B cell (primary cell): ENCODE measurements at regions not wholly inside any gene's neighbourhood (a gene's known extent, or its start where the extent isn't known, plus 50 kb on each side); places are given as distances from the start of the nearest gene placed in this dataset.

ENCODE experiments used
- ATAC-seq: fragments of 200-7000 bp; cut with Tn5 transposase; one replicate; pipeline ENCODE4 v1.10.0; 2021; ENCODE audit warnings: low read depth, mild to moderate bottlenecking, moderate number of reproducible peaks, moderate library complexity
- CTCF ChIA-PET: fragments of 350-600 bp; sonication (Branson Sonifier 250); formaldehyde crosslinking; loops from one replicate; lab custom pipeline; 2021; ENCODE audit warnings: antibody characterized with exemption, inconsistent platforms; lab: Charles Lee
- POLR2A ChIA-PET: fragments of 350-600 bp; sonication (Branson Sonifier 250); formaldehyde crosslinking; loops from one replicate; lab custom pipeline; 2021; ENCODE audit warnings: antibody characterized with exemption; lab: Charles Lee
- DNase-seq: peaks from one replicate; pipeline ENCODE4 v3.0.0; 2013
- H2AFZ ChIP-seq: 2 replicates; pipeline ENCODE4 v1.6.1; 2012; ENCODE audit warnings: mild to moderate bottlenecking, low read depth, low read length; ENCODE audit not compliant: insufficient read depth, poor library complexity, severe bottlenecking
- H3K27ac ChIP-seq, 2 donors: 1 replicate in 1 of 2; 2 replicates in 1 of 2; pipeline ENCODE4 v1.5.1; 2012 to 2013; ENCODE audit warnings: low read length in 2 of 2, mild to moderate bottlenecking in 2 of 2, moderate library complexity in 1 of 2
- H3K27me3 ChIP-seq, 4 experiments: fragments of 200-600 bp in 1 of 4; sonication (generic) in 1 of 4; replicated peaks in 1 of 4; 1 replicate in 2 of 4; 2 replicates in 2 of 4; pipeline versions ENCODE4 v1.6.1 to v1.7.0; 2013 to 2016; ENCODE audit warnings: low read length in 3 of 4, mild to moderate bottlenecking in 2 of 4, mixed read lengths in 1 of 4, moderate library complexity in 1 of 4; ENCODE audit not compliant: insufficient read depth in 4 of 4, control insufficient read depth in 3 of 4; ENCODE audit errors: control extremely low read depth in 1 of 4
- H3K36me3 ChIP-seq, 2 experiments: replicated peaks in 1 of 2; 1 replicate in 1 of 2; 2 replicates in 1 of 2; pipeline versions ENCODE4 v1.6.1 to v1.7.1; 2013; ENCODE audit warnings: low read length in 1 of 2; ENCODE audit not compliant: insufficient read depth in 2 of 2, control insufficient read depth in 1 of 2; ENCODE audit errors: control extremely low read depth in 1 of 2, extremely low read depth in 1 of 2
- H3K4me1 ChIP-seq, 2 donors: fragments of 200-600 bp in 1 of 2; sonication (generic) in 1 of 2; 1 replicate in 1 of 2; 2 replicates in 1 of 2; pipeline versions ENCODE4 v1.5.1 to v1.6.1; 2013 to 2017; ENCODE audit warnings: low read length in 2 of 2; ENCODE audit not compliant: control insufficient read depth in 2 of 2, insufficient read depth in 2 of 2
- H3K4me2 ChIP-seq: replicated peaks from 2 replicates; pipeline ENCODE3; 2012; ENCODE audit warnings: mild to moderate bottlenecking, low read depth, low read length; ENCODE audit not compliant: poor library complexity, severe bottlenecking
- H3K4me3 ChIP-seq, 5 experiments: fragments of 200-600 bp in 1 of 5; sonication (generic) in 1 of 5; 1 replicate in 3 of 5; 2 replicates in 2 of 5; pipeline versions ENCODE4 v1.5.1 to v1.7.0; 2011 to 2016; ENCODE audit warnings: low read length in 4 of 5, mild to moderate bottlenecking in 4 of 5, low read depth in 2 of 5, control low read depth in 1 of 5, moderate library complexity in 1 of 5; ENCODE audit not compliant: insufficient read depth in 1 of 5; ENCODE audit errors: control extremely low read depth in 1 of 5, extremely low read depth in 1 of 5
- H3K79me2 ChIP-seq: fragments of 200-600 bp; sonication (generic); one replicate; pipeline ENCODE4 v1.6.0; 2016; ENCODE audit warnings: low read length; ENCODE audit not compliant: control insufficient read depth, insufficient read depth
- H3K9ac ChIP-seq: fragments of 200-600 bp; sonication (generic); 2 replicates; pipeline ENCODE4 v1.6.1; 2017; ENCODE audit warnings: mild to moderate bottlenecking, low read length, moderate library complexity
- H3K9me3 ChIP-seq, 3 donors: one replicate each; pipeline versions ENCODE4 v1.6.1 to v1.7.1; 2013; ENCODE audit warnings: low read length in 2 of 3; ENCODE audit not compliant: control insufficient read depth in 2 of 3, insufficient read depth in 1 of 3; ENCODE audit errors: control extremely low read depth in 1 of 3
- H4K20me1 ChIP-seq: 2 replicates; pipeline ENCODE4 v1.6.0; 2012; ENCODE audit warnings: mild to moderate bottlenecking, low read length; ENCODE audit not compliant: insufficient read depth, control insufficient read depth, poor library complexity, severe bottlenecking
- H3K27ac Mint-ChIP-seq: one replicate; pipeline ENCODE4 v1.8.0; 2021; ENCODE audit warnings: mixed read lengths
- H3K27me3 Mint-ChIP-seq: one replicate; pipeline ENCODE4 v1.8.0; 2021; ENCODE audit warnings: mixed read lengths
- H3K4me1 Mint-ChIP-seq: one replicate; pipeline ENCODE4 v1.8.0; 2021; ENCODE audit warnings: mixed read lengths
- H3K4me3 Mint-ChIP-seq: one replicate; pipeline ENCODE4 v1.8.0; 2021; ENCODE audit warnings: mixed read lengths
- H3K9me3 Mint-ChIP-seq: one replicate; pipeline ENCODE4 v1.8.0; 2022; ENCODE audit warnings: mixed read lengths; ENCODE audit not compliant: insufficient read depth
- EZH2 ChIP-seq: IDR thresholded peaks from 2 replicates; pipeline ENCODE4 v1.6.1; 2012; ENCODE audit warnings: borderline replicate concordance, low read depth, mild to moderate bottlenecking, moderate library complexity, low read length; ENCODE audit not compliant: insufficient read depth, poor library complexity, severe bottlenecking
- WGBS: methylation state at CpG from one replicate; pipeline ENCODE4 v1.1.5; 2013; ENCODE audit warnings: missing lambda C conversion rate; ENCODE audit not compliant: insufficient coverage; 5-methylcytosine and 5-hydroxymethylcytosine counted together
- intact Hi-C: fragments of 100-400 bp; cut with micrococcal nuclease; formaldehyde crosslinking; loops from one replicate; pipeline ENCODE4 v1.10.0; 2022
- TF ChIP-seq, protein P1 (sequence below): fragments of 200-600 bp; IDR thresholded peaks from one replicate; pipeline ENCODE4 v1.8.0; 2022; ENCODE audit warnings: antibody characterized with exemption, mild to moderate bottlenecking

DNA sequence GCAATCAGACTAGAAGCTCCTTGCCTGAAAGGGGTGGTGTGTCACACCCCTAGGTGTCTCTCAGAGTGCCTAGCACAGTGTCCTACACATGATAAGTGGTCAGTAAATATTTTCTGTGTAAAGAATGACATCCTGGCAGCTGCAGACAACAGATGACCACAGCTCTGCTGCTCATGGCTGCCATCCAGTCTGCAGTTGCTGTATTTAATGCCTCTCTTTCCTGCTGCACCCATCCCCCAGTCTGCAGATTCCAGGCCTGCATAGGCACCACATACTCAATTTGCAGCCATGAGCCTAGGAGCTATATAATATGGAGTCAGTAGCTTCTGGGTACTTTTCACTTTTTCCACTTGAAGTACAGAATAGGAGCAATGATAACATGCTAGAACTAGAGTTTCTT lies 94.9 kb upstream of the NR4A3 start:
- intact Hi-C loops = no loop called here
- POLR2A ChIA-PET = no interaction called here

DNA sequence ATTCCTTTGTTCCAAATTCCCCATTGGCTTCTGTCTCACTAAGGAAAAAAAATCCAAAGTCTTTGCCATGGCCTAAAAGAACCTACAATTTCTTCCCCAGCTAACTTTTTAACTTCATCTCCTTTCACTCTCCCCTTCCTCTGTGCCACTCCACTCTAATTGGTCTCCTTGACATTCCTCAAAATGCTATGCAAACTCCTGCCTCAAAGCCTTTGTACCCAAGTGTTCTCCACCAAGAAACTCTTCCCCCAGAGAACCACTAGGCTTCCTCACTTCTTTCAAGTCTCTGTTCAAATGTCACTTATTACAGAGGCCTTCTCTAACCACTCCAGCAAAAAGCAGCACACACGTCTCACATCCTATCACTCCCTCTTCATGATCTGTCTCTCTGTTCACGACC lies 91.6 kb upstream of the NR4A3 start:
- Histone ChIP-seq H3K27ac (no peak overlapping the region), H3K9ac (no peak overlapping the region), H3K79me2 (no peaks in the 10 kb centered on the region), H3K4me2 (no peak overlapping the region), H3K4me3 (no peak overlapping the region), H3K27me3 (no peaks in the 10 kb centered on the region), H4K20me1 (no peaks in the 10 kb centered on the region), H2AFZ (no peak overlapping the region), H3K36me3 (no peaks in the 10 kb centered on the region), H3K9me3 (no peaks in the 10 kb centered on the region), H3K4me1 (peaks cover 6 to 8% of the 10 kb centered on the region in 2 donors)
- H3K9me3 Mint-ChIP-seq = no peaks in the 10 kb centered on the region
- H3K4me1 Mint-ChIP-seq = peaks cover 7% of the 10 kb centered on the region
- H3K27me3 Mint-ChIP-seq = peaks cover 14% of the 10 kb centered on the region
- WGBS = 100% methylated on average over 2 of the region's 2 CpGs
- H3K4me3 Mint-ChIP-seq = no peak overlapping the region
- POLR2A ChIA-PET = no interaction called here
- intact Hi-C loops = no loop called here
- ATAC-seq (no peak), DNase-seq (no peak)
- TF ChIP-seq, protein P1, sequence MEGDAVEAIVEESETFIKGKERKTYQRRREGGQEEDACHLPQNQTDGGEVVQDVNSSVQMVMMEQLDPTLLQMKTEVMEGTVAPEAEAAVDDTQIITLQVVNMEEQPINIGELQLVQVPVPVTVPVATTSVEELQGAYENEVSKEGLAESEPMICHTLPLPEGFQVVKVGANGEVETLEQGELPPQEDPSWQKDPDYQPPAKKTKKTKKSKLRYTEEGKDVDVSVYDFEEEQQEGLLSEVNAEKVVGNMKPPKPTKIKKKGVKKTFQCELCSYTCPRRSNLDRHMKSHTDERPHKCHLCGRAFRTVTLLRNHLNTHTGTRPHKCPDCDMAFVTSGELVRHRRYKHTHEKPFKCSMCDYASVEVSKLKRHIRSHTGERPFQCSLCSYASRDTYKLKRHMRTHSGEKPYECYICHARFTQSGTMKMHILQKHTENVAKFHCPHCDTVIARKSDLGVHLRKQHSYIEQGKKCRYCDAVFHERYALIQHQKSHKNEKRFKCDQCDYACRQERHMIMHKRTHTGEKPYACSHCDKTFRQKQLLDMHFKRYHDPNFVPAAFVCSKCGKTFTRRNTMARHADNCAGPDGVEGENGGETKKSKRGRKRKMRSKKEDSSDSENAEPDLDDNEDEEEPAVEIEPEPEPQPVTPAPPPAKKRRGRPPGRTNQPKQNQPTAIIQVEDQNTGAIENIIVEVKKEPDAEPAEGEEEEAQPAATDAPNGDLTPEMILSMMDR = no peak
- CTCF ChIA-PET = no interaction called here
- no peak overlapping the region for H3K27ac Mint-ChIP-seq

More for the DNA sequence above, 94.9 kb upstream of the NR4A3 start:
- H3K9me3 Mint-ChIP-seq = no peaks in the 10 kb centered on the region
- no peak overlapping the region for H3K27ac ChIP-seq
- H3K27me3 ChIP-seq = no peaks in the 10 kb centered on the region
- TF ChIP-seq, protein P1 = no peak
- no peak for TF ChIP-seq EZH2
- H3K27ac Mint-ChIP-seq = no peak overlapping the region
- peaks cover 6% of the 10 kb centered on the region for H3K27me3 Mint-ChIP-seq
- H2AFZ ChIP-seq = no peak overlapping the region
- H3K4me1 ChIP-seq = peaks cover 6 to 12% of the 10 kb centered on the region in 2 donors
- DNase-seq (no peak), ATAC-seq (no peak)
- no peak overlapping the region for H3K4me3 ChIP-seq
- H3K4me2 ChIP-seq = no peak overlapping the region
- H3K9ac ChIP-seq = no peak overlapping the region
- CTCF ChIA-PET = interaction anchor here (0.6 kb wide), 1 partner anchor 13 kb away, joined by 3 read pairs; no protein-coding TSS in a partner anchor
- H3K4me1 Mint-ChIP-seq = peaks cover 12% of the 10 kb centered on the region
- no peak overlapping the region for H3K4me3 Mint-ChIP-seq
- H3K36me3 ChIP-seq = no peaks in the 10 kb centered on the region
- no peaks in the 10 kb centered on the region for H4K20me1 ChIP-seq
- H3K9me3 ChIP-seq = no peaks in the 10 kb centered on the region
- no peaks in the 10 kb centered on the region for H3K79me2 ChIP-seq
